ENCODE measurements at regions not wholly inside any gene's neighbourhood (a gene's known extent, or its start where the extent isn't known, plus 50 kb on each side); places are given as distances from the start of the nearest gene placed in this dataset.

DNA sequence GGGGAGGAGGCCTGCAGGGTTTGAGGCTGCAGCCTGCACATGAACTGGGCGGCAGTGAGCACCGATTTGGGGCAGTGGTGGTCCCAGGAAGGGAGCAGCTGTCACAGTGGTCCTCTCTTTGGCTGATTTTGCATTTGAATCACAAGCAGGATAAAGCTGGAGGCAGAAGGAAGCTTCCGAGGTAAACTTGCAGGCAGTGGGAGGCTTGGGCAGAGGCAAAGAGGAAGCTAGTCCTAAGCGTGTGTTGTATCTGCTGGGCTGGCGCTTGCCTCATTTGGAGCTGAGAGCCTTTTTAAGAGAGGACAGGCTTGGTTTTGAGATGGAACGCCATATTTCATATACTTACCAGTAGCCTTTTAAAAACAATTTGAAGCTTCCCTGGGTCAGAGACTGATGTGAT is 177.2 kb upstream of the PODXL start:
- H3K9me3 ChIP-seq = no peaks in the 10 kb centered on the region
- no peak for DNase-seq
- peaks cover 0 to 13% of the 10 kb centered on the region in 2 donors for H3K27me3 ChIP-seq
- H3K4me1 ChIP-seq = no peaks in the 10 kb centered on the region
- no peaks in the 10 kb centered on the region for H3K36me3 ChIP-seq
- H3K27ac ChIP-seq = no peak overlapping the region
- TF ChIP-seq, protein P1, sequence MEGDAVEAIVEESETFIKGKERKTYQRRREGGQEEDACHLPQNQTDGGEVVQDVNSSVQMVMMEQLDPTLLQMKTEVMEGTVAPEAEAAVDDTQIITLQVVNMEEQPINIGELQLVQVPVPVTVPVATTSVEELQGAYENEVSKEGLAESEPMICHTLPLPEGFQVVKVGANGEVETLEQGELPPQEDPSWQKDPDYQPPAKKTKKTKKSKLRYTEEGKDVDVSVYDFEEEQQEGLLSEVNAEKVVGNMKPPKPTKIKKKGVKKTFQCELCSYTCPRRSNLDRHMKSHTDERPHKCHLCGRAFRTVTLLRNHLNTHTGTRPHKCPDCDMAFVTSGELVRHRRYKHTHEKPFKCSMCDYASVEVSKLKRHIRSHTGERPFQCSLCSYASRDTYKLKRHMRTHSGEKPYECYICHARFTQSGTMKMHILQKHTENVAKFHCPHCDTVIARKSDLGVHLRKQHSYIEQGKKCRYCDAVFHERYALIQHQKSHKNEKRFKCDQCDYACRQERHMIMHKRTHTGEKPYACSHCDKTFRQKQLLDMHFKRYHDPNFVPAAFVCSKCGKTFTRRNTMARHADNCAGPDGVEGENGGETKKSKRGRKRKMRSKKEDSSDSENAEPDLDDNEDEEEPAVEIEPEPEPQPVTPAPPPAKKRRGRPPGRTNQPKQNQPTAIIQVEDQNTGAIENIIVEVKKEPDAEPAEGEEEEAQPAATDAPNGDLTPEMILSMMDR (IDR thresholded peaks at IDR 0.05) = no peak
- H3K4me3 ChIP-seq = no peak overlapping the region
- intact Hi-C loops (cut with DNase I; ENCODE audit: low total_unique reads) = no loop called here

DNA sequence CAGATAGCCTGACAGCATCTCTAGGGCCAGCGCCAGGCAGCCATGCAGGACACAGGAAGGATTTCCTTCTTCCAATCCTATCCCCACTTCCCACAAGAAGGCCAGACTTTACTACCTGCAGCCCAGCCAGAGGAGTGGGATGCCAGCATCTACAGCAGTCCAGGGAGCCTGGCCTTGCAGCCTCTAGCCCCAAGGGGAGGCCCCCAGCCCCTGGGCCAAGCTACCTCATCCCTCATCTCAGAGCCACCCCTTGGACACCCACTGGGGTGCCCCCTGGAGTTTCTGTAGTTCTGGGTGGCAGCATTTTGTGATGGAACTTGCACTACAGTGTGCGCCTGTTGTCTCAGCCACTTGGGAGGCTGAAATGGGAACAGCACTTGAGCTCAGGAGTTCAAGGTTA is 170.8 kb upstream of the PODXL start:
- Histone ChIP-seq H3K27me3 (peaks cover 0 to 8% of the 10 kb centered on the region in 2 donors), H3K4me1 (no peaks in the 10 kb centered on the region), H3K9me3 (no peaks in the 10 kb centered on the region), H3K27ac (no peak overlapping the region), H3K4me3 (no peak overlapping the region), H3K36me3 (no peaks in the 10 kb centered on the region)
- DNase-seq = no peak
- TF ChIP-seq, protein P1 (IDR thresholded peaks at IDR 0.05) = no peak
- intact Hi-C loops (cut with DNase I; ENCODE audit: low total_unique reads) = no loop called here

DNA sequence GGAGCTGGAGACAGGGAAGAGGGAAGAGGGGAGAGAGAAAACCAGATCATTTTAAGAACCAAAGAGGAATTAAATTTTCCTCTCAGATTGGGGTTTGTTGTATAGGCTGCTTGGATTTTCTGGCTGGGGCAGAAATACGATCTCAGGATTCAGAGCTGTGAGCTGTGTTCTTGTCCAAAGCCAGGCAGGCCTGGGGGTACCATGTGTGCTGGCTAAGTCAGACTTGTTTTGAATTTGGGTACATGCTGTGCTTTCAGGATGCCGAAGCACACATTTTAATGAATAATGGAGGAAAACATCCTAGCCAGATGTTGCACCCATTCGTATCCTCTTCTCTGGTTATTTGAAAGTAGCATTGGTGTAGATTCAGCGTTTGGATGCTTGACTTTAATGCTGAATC is 170.3 kb upstream of the PODXL start:
- intact Hi-C loops (cut with DNase I; ENCODE audit: low total_unique reads) = no loop called here
- Histone ChIP-seq H3K27me3 (peaks cover 0 to 8% of the 10 kb centered on the region in 2 donors), H3K27ac (no peak overlapping the region), H3K36me3 (no peaks in the 10 kb centered on the region), H3K4me1 (no peaks in the 10 kb centered on the region), H3K4me3 (no peak overlapping the region), H3K9me3 (no peaks in the 10 kb centered on the region)
- TF ChIP-seq, protein P1 (IDR thresholded peaks at IDR 0.05) = no peak
- DNase-seq = no peak

DNA sequence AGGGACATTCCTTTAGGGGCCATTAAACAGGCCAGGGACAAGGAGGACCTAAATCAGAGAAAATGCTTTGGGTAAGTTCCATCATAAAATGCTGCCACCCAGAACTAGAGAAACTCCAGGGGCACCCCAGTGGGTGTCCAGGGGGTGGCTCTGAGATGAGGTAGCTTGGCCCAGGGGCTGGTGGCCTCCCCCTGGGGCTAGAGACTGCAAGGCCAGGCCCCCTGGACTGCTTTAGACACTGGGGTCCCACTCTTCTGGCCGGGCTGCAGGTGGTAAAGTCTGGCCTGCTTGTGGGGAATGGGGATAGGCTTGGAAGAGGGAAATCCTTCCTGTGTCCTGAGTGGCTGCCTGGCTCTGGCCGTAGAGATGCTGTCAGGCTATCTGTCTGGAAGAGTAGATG is 169.6 kb upstream of the PODXL start:
- Histone ChIP-seq H3K27me3 (peaks cover 0 to 8% of the 10 kb centered on the region in 2 donors), H3K27ac (no peak overlapping the region), H3K4me3 (no peak overlapping the region), H3K36me3 (no peaks in the 10 kb centered on the region), H3K4me1 (no peaks in the 10 kb centered on the region), H3K9me3 (no peaks in the 10 kb centered on the region)
- TF ChIP-seq, protein P1 (IDR thresholded peaks at IDR 0.05) = no peak
- intact Hi-C loops (cut with DNase I; ENCODE audit: low total_unique reads) = no loop called here
- DNase-seq = no peak

DNA sequence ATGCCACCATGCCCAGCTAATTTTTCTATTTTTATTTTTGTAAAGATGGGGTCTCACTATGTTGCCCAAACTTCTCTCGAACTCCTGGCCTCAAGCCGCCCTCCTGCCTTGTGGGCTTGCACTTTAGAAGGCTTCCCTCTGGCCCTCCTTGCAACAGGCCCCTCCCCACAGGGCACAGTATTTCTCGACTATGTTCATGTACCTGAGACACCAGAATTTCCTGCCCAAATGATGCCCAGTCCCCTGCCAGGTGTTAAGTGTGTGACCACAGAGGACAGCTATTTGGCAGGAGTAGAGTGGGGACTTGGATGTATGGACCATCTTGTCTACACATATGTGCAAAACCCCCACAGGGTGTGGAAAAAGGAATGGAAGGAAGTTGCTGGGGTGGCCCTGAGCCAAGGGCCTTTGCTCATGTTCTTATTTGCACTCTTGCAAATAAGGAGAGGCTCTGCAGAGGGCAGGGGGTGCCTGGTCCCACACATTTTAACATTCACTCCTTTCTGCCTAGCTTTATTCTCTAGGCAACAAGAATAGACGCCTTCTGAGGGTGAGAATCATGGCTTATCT is 168.4 kb upstream of the PODXL start:
- Histone ChIP-seq H3K4me3 (no peak overlapping the region), H3K4me1 (no peaks in the 10 kb centered on the region), H3K27me3 (peaks cover 0 to 8% of the 10 kb centered on the region in 2 donors), H3K9me3 (no peaks in the 10 kb centered on the region), H3K36me3 (no peaks in the 10 kb centered on the region), H3K27ac (no peak overlapping the region)
- intact Hi-C loops (cut with DNase I; ENCODE audit: low total_unique reads) = no loop called here
- TF ChIP-seq, protein P1 (IDR thresholded peaks at IDR 0.05) = no peak
- DNase-seq = no peak

DNA sequence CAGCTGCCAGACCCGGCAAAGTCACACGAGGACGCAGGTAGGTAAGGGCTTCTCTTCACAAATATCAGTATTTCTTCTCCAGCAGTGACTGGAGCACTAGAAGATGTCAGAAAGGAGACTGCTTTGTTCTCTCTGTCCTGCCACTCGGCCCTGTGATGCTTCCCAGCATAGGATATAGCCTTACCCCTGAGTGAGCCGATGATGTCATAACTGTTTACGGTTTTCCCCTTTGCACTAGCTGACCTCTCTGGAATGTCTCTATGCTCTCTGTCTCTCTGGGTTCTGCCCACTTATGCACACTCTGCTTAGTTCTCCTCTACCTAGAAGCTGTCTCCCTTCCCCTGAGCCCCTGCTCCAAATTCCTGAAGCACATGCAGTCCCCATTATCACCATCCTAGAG is 167.5 kb upstream of the PODXL start:
- intact Hi-C loops (cut with DNase I; ENCODE audit: low total_unique reads) = no loop called here
- DNase-seq = no peak
- peaks cover 0 to 8% of the 10 kb centered on the region in 2 donors for H3K27me3 ChIP-seq
- no peaks in the 10 kb centered on the region for H3K9me3 ChIP-seq
- no peaks in the 10 kb centered on the region for H3K4me1 ChIP-seq
- no peak overlapping the region for H3K4me3 ChIP-seq
- H3K36me3 ChIP-seq = no peaks in the 10 kb centered on the region
- TF ChIP-seq, protein P1 (IDR thresholded peaks at IDR 0.05) = no peak
- H3K27ac ChIP-seq = no peak overlapping the region
